HEK293 (cell line): ENCODE measurements at regions not wholly inside any gene's neighbourhood (a gene's known extent, or its start where the extent isn't known, plus 50 kb on each side); places are given as distances from the start of the nearest gene placed in this dataset.
"Not testable (repeated sequence)": the region's sequence is repeated elsewhere in the genome, so short reads cannot be mapped to it uniquely, and the experiment has no call there.

Experiments
- SALL2 ChIP-seq: fragments of 450-650 bp; formaldehyde crosslinking; IDR thresholded peaks from 2 replicates; pipeline ENCODE4 v1.5.0; 2017; ENCODE audit warnings: missing biosample characterization, mild to moderate bottlenecking, missing genetic modification characterization, borderline replicate concordance
- ZNF274 ChIP-seq, 2 experiments: fragments of 200-500 bp in 1 of 2; fragments of 450-650 bp in 1 of 2; sonication (Bioruptor generic) in 1 of 2; formaldehyde crosslinking in 1 of 2; IDR thresholded peaks; 2 replicates each; pipeline versions ENCODE4 v1.5.1 to v1.6.1; 2014 to 2016; ENCODE audit warnings: borderline replicate concordance in 1 of 2, inconsistent platforms in 1 of 2, low read length in 1 of 2, missing biosample characterization in 1 of 2, missing genetic modification characterization in 1 of 2
- ZNF324 ChIP-seq: fragments of 450-650 bp; formaldehyde crosslinking; IDR thresholded peaks from 2 replicates; pipeline ENCODE4 v1.5.1; 2016; ENCODE audit warnings: missing biosample characterization, missing genetic modification characterization
- ZNF529 ChIP-seq: fragments of 450-650 bp; formaldehyde crosslinking; IDR thresholded peaks from 2 replicates; pipeline ENCODE4 v1.5.1; 2017; ENCODE audit warnings: missing genetic modification characterization, missing biosample characterization; ENCODE audit not compliant: insufficient replicate concordance
- ZNF585B ChIP-seq: fragments of 450-650 bp; formaldehyde crosslinking; IDR thresholded peaks from 2 replicates; pipeline ENCODE4 v1.5.1; 2016; ENCODE audit warnings: missing biosample characterization, missing genetic modification characterization
- TF ChIP-seq, protein P1 (sequence below): fragments of 450-650 bp; formaldehyde crosslinking; IDR thresholded peaks from 2 replicates; pipeline ENCODE4 v1.5.1; 2016; ENCODE audit warnings: missing biosample characterization, missing genetic modification characterization
- TF ChIP-seq, protein P2 (sequence below): fragments of 450-650 bp; formaldehyde crosslinking; IDR thresholded peaks from 2 replicates; pipeline ENCODE4 v1.5.1; 2017; ENCODE audit warnings: missing biosample characterization, missing genetic modification characterization
- TF ChIP-seq, protein P3 (sequence below): fragments of 450-650 bp; formaldehyde crosslinking; IDR thresholded peaks from 2 replicates; pipeline ENCODE4 v1.5.1; 2017; ENCODE audit warnings: missing biosample characterization, mild to moderate bottlenecking, missing genetic modification characterization, moderate library complexity

DNA sequence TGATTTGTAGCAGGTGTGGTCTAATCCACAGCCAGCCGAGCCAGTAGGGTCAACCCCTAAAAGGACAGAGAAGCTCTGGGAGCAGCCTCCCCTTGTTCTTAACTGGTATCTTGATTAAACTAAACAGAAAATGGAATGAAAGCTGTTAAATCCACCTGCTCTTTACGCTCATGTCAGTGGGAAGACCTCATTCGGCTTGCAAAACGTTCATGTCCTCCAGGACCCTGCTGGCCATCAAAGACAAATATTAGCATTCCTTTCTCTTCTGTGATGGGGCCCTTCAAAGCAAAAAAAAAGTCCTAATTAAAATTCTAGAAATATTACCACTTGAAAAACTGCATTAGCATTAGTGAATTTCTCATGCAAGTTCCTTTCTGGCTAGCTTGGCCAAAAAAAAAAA is 355.0 kb downstream of the ANAPC1 start:
- TF ChIP-seq, protein P1, sequence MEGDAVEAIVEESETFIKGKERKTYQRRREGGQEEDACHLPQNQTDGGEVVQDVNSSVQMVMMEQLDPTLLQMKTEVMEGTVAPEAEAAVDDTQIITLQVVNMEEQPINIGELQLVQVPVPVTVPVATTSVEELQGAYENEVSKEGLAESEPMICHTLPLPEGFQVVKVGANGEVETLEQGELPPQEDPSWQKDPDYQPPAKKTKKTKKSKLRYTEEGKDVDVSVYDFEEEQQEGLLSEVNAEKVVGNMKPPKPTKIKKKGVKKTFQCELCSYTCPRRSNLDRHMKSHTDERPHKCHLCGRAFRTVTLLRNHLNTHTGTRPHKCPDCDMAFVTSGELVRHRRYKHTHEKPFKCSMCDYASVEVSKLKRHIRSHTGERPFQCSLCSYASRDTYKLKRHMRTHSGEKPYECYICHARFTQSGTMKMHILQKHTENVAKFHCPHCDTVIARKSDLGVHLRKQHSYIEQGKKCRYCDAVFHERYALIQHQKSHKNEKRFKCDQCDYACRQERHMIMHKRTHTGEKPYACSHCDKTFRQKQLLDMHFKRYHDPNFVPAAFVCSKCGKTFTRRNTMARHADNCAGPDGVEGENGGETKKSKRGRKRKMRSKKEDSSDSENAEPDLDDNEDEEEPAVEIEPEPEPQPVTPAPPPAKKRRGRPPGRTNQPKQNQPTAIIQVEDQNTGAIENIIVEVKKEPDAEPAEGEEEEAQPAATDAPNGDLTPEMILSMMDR (tag by site-specific recombination): not testable (repeated sequence)
- not testable (repeated sequence) for TF ChIP-seq ZNF529 (tag by site-specific recombination); ZNF585B (tag by site-specific recombination); ZNF324 (tag by site-specific recombination); SALL2 (tag by site-specific recombination); ZNF274 (IDR thresholded peaks at IDR 0.05; ENCODE audit: low read length); ZNF274 (tag by site-specific recombination; IDR thresholded peaks at IDR 0.05; ENCODE audit: borderline replicate concordance)
- TF ChIP-seq, protein P2, sequence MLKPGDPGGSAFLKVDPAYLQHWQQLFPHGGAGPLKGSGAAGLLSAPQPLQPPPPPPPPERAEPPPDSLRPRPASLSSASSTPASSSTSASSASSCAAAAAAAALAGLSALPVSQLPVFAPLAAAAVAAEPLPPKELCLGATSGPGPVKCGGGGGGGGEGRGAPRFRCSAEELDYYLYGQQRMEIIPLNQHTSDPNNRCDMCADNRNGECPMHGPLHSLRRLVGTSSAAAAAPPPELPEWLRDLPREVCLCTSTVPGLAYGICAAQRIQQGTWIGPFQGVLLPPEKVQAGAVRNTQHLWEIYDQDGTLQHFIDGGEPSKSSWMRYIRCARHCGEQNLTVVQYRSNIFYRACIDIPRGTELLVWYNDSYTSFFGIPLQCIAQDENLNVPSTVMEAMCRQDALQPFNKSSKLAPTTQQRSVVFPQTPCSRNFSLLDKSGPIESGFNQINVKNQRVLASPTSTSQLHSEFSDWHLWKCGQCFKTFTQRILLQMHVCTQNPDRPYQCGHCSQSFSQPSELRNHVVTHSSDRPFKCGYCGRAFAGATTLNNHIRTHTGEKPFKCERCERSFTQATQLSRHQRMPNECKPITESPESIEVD: not testable (repeated sequence)
- TF ChIP-seq, protein P3, sequence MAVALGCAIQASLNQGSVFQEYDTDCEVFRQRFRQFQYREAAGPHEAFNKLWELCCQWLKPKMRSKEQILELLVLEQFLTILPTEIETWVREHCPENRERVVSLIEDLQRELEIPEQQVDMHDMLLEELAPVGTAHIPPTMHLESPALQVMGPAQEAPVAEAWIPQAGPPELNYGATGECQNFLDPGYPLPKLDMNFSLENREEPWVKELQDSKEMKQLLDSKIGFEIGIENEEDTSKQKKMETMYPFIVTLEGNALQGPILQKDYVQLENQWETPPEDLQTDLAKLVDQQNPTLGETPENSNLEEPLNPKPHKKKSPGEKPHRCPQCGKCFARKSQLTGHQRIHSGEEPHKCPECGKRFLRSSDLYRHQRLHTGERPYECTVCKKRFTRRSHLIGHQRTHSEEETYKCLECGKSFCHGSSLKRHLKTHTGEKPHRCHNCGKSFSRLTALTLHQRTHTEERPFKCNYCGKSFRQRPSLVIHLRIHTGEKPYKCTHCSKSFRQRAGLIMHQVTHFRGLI: not testable (repeated sequence)
